MCF 10A (cell line): ENCODE measurements at regions not wholly inside any gene's neighbourhood (a gene's known extent, or its start where the extent isn't known, plus 50 kb on each side); places are given as distances from the start of the nearest gene placed in this dataset.
A peak's percentile ranks its signal among the peaks of the same experiment; 100 is the strongest.

ENCODE experiments used
- BruUV-seq: library from RNA; stranded (reverse); fragments of 400-500 nt; replicated peaks from 2 replicates; lab custom pipeline; 2021; lab: Mats Ljungman, UMichigan
- CTCF ChIA-PET: fragments of 300-600 bp; sonication (Branson Sonifier 250); formaldehyde crosslinking; extraction: SDS; loops from one replicate; lab custom pipeline; 2021; ENCODE audit warnings: antibody characterized with exemption, inconsistent platforms; lab: Yijun Ruan, JAX
- POLR2A ChIA-PET: fragments of 300-600, 350-650 bp; sonication (Branson Sonifier 250); formaldehyde crosslinking; extraction: SDS; loops from one replicate; lab custom pipeline; 2020; ENCODE audit warnings: antibody characterized with exemption, inconsistent platforms; lab: Yijun Ruan, JAX
- DNase-seq: peaks from one replicate; pipeline ENCODE4 v3.0.0-alpha.2; 2018; ENCODE audit not compliant: unreplicated experiment
- H3K27ac Mint-ChIP-seq: one replicate; pipeline ENCODE4 v1.8.0; 2022; ENCODE audit warnings: mild to moderate bottlenecking, low read depth, mixed read lengths; ENCODE audit not compliant: unreplicated experiment
- H3K27me3 Mint-ChIP-seq: one replicate; pipeline ENCODE4 v1.8.0; 2022; ENCODE audit warnings: mixed read lengths; ENCODE audit not compliant: insufficient read depth, unreplicated experiment
- H3K36me3 Mint-ChIP-seq: one replicate; pipeline ENCODE4 v1.8.0; 2022; ENCODE audit warnings: mild to moderate bottlenecking, moderate library complexity, mixed read lengths; ENCODE audit not compliant: insufficient read depth, unreplicated experiment
- H3K4me1 Mint-ChIP-seq: one replicate; pipeline ENCODE4 v1.8.0; 2022; ENCODE audit warnings: mixed read lengths; ENCODE audit not compliant: insufficient read depth, unreplicated experiment
- H3K4me3 Mint-ChIP-seq: one replicate; pipeline ENCODE4 v1.8.0; 2022; ENCODE audit warnings: mild to moderate bottlenecking, moderate library complexity, mixed read lengths; ENCODE audit not compliant: unreplicated experiment
- H3K9me3 Mint-ChIP-seq: one replicate; pipeline ENCODE4 v1.8.0; 2022; ENCODE audit warnings: mixed read lengths; ENCODE audit not compliant: unreplicated experiment
- intact Hi-C: fragments of 100-400 bp; cut with micrococcal nuclease; formaldehyde crosslinking; loops from 2 replicates; pipeline ENCODE4 v1.14.1; 2022
- TF ChIP-seq, protein P1 (sequence below): fragments of 200-600 bp; IDR thresholded peaks from one replicate; pipeline ENCODE4 v1.8.0; 2022; ENCODE audit warnings: antibody characterized with exemption, mild to moderate bottlenecking; ENCODE audit not compliant: unreplicated experiment

DNA sequence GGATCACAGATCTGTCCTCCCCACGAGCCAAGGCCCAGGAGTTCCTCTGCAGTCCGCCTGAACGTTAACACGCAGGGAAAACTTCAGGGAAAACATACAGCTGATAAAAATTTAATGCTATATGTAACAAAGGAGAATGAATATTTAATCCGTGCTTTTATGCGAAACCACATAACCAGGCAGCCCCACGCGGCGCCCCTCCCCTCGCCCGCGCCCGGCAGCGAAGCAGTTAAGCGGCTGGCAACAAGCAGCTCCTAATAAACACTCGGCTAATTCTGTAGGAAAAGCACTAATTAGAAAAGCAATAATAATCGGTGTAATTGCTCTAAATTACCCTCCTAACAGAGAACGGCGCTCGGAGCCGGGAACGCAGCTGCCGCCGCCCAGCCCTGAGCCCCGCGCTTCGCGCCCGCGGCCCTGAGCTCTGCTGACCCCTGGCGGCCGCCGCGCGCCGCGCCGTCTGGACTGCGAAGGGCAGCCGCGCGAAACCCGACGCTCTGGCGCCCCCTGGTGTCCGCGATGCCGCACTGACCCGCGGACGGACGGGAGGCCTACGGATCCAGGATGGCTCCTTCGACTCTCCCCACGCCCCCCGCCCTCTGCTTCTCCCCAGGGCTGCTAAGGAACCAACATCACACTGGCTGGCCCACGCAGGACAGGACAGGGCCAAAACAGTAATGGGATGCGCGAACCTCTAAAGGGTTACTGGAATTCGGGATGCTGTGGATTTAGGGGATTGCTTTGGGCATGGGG, 181.4 kb downstream of the SMAD2 start:
- Mint-ChIP-seq H3K4me1 (no peaks in the 10 kb centered on the region), H3K4me3 (peak overlapping the region; percentile 59), H3K27ac (peak overlapping the region; percentile 49), H3K36me3 (no peaks in the 10 kb centered on the region), H3K9me3 (no peaks in the 10 kb centered on the region), H3K27me3 (peaks cover 15% of the 10 kb centered on the region)
- DNase-seq, result peak; percentile 60
- TF ChIP-seq, protein P1, sequence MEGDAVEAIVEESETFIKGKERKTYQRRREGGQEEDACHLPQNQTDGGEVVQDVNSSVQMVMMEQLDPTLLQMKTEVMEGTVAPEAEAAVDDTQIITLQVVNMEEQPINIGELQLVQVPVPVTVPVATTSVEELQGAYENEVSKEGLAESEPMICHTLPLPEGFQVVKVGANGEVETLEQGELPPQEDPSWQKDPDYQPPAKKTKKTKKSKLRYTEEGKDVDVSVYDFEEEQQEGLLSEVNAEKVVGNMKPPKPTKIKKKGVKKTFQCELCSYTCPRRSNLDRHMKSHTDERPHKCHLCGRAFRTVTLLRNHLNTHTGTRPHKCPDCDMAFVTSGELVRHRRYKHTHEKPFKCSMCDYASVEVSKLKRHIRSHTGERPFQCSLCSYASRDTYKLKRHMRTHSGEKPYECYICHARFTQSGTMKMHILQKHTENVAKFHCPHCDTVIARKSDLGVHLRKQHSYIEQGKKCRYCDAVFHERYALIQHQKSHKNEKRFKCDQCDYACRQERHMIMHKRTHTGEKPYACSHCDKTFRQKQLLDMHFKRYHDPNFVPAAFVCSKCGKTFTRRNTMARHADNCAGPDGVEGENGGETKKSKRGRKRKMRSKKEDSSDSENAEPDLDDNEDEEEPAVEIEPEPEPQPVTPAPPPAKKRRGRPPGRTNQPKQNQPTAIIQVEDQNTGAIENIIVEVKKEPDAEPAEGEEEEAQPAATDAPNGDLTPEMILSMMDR, result peak; percentile 99
- intact Hi-C loops, result loop anchor here (1.0 to 5.0 kb wide), 4 partner anchors 467 to 697 kb away; no protein-coding TSS in a partner anchor
- ChIA-PET POLR2A (no interaction called here), CTCF (interaction anchor here (0.6 to 4.1 kb wide), 55 partner anchors 9 to 1063 kb away, joined by 3 to 88 read pairs (median 4); no protein-coding TSS in a partner anchor)
- no TSS peak for BruUV-seq

DNA sequence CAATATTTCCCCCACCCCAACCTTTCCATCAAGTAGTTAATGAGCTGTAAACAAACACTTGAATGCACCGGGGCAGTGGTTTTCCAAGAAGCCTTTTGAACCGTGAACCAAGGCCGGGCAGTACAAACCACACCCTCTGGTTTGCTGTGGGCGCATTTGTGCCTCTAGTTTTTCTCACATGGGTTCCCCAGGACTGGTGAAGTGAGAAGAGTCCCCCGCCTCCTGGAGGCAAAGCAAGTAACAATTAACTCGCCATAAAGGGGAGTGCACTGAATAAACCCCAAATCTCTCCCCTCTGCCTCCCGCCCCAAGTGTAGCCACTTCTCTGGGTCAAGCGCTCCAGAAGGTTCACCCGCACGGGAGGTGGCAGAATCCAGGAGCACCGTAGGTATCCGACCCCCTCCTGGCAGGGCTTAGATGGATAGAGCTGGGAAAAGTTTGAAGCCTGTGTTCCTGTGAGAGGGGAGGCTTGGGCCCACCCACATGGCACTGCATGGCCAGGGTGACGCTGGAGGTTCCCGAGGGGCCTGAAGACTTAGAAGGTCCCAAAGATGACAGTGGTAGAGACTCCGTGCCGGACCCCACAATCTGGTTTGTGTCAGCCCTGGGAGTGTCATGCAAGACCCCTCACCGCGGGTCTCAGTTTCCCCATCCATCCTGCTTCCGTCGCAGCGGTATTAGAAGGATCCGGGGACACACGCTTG, 182.2 kb downstream of the SMAD2 start:
- intact Hi-C loops, result loop anchor here (5.0 kb wide), 3 partner anchors 466 to 696 kb away; no protein-coding TSS in a partner anchor
- ChIA-PET CTCF (interaction anchor here (0.6 to 4.1 kb wide), 56 partner anchors 8 to 1062 kb away, joined by 3 to 88 read pairs (median 4); no protein-coding TSS in a partner anchor), POLR2A (no interaction called here)
- peak overlapping the region; percentile 59 for H3K4me3 Mint-ChIP-seq
- H3K27ac Mint-ChIP-seq, result no peak overlapping the region
- no peak for DNase-seq
- TF ChIP-seq, protein P1, result no peak
- H3K9me3 Mint-ChIP-seq, result no peaks in the 10 kb centered on the region
- H3K27me3 Mint-ChIP-seq, result peaks cover 23% of the 10 kb centered on the region
- BruUV-seq, result no TSS peak
- no peaks in the 10 kb centered on the region for H3K36me3 Mint-ChIP-seq
- no peaks in the 10 kb centered on the region for H3K4me1 Mint-ChIP-seq

DNA sequence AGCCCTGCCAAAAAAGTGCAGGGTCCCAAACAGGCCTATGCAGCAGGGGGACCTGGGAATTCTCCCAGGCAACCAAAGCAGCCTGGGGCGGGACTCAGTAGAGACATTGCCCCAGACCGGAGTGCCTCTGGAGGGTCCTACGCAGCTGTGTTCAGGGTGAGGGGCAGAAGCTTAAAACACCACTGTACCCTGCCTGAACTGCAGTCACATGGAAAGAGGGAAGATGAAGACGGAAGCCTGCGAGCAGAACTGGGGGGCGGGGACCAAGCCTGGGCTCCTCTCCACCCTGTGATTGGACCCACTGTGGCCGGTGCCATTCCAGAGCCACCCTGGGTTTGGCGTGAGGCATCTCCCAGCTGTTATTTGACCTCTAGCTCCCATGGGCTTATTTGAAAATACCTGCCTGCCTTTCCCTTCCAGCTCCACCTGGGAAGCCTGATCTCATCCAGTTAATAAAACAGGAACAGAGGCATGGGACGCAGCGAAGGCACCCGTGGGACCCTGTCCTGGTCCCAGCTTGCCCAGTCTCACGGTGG, 183.1 kb downstream of the SMAD2 start:
- Mint-ChIP-seq H3K36me3 (no peaks in the 10 kb centered on the region), H3K27me3 (peaks cover 32% of the 10 kb centered on the region), H3K4me3 (no peak overlapping the region), H3K9me3 (no peaks in the 10 kb centered on the region), H3K4me1 (no peaks in the 10 kb centered on the region), H3K27ac (no peak overlapping the region)
- TF ChIP-seq, protein P1, result no peak
- no TSS peak for BruUV-seq
- CTCF ChIA-PET, result interaction anchor here (0.7 to 4.1 kb wide), 7 partner anchors 9 to 698 kb away, joined by 3 to 88 read pairs (median 5); no protein-coding TSS in a partner anchor
- POLR2A ChIA-PET, result no interaction called here
- DNase-seq, result no peak
- intact Hi-C loops, result loop anchor here (5.0 kb wide), 3 partner anchors 465 to 695 kb away; no protein-coding TSS in a partner anchor
